GM12872 (cell line): ENCODE measurements at regions not wholly inside any gene's neighbourhood (a gene's known extent, or its start where the extent isn't known, plus 50 kb on each side); places are given as distances from the start of the nearest gene placed in this dataset.

Experiments used
- CTCF ChIP-seq: IDR thresholded peaks from 3 replicates; pipeline ENCODE4 v1.5.1; 2011; ENCODE audit warnings: low read depth, mild to moderate bottlenecking, low read length, moderate library complexity; ENCODE audit not compliant: insufficient read depth

- no peak for TF ChIP-seq CTCF
These were observed 74.0 kb upstream of the KCNE2 start for GRCh38 chr21:34289856-34290255.

- TF ChIP-seq CTCF, result no peak
These were observed 66.9 kb upstream of the KCNE2 start for GRCh38 chr21:34296878-34297277.

- no peak for TF ChIP-seq CTCF
These were observed 65.2 kb upstream of the KCNE2 start for GRCh38 chr21:34298534-34299167.

- TF ChIP-seq CTCF, result no peak
These were observed 64.7 kb upstream of the KCNE2 start for GRCh38 chr21:34299168-34299539.

GRCh38 chr21:34302521-34302920 is 61.3 kb upstream of the KCNE2 start:
- no peak for TF ChIP-seq CTCF

GRCh38 chr21:34305605-34306604 is 57.9 kb upstream of the KCNE2 start:
- TF ChIP-seq CTCF, result no peak

- TF ChIP-seq CTCF, result no peak
These were observed 55.7 kb upstream of the KCNE2 start for GRCh38 chr21:34307991-34308532.
